Fibroblast of pulmonary artery (primary cell): ENCODE measurements at regions not wholly inside any gene's neighbourhood (a gene's known extent, or its start where the extent isn't known, plus 50 kb on each side); places are given as distances from the start of the nearest gene placed in this dataset.
"Not testable (repeated sequence)": the region's sequence is repeated elsewhere in the genome, so short reads cannot be mapped to it uniquely, and the experiment has no call there.

Experiments
- DNase-seq: peaks from one replicate; pipeline ENCODE4 v3.0.0-alpha.2; 2010; ENCODE audit warnings: low read depth
- H3K4me3 ChIP-seq: replicated peaks from 2 replicates; pipeline ENCODE4 v1.5.1; 2011; ENCODE audit warnings: low read depth, mild to moderate bottlenecking, control low read depth, low read length, moderate library complexity
- TF ChIP-seq, protein P1 (sequence below): IDR thresholded peaks from 2 replicates; pipeline ENCODE4 v1.5.1; 2011; ENCODE audit warnings: mild to moderate bottlenecking, control low read depth, low read length, inconsistent platforms; ENCODE audit errors: missing control alignments

GRCh38 chr4:64940698-64941097 is 531.4 kb upstream of the TECRL start:
- no peak for DNase-seq

GRCh38 chr4:64935469-64936001 is 526.3 kb upstream of the TECRL start:
- TF ChIP-seq, protein P1, sequence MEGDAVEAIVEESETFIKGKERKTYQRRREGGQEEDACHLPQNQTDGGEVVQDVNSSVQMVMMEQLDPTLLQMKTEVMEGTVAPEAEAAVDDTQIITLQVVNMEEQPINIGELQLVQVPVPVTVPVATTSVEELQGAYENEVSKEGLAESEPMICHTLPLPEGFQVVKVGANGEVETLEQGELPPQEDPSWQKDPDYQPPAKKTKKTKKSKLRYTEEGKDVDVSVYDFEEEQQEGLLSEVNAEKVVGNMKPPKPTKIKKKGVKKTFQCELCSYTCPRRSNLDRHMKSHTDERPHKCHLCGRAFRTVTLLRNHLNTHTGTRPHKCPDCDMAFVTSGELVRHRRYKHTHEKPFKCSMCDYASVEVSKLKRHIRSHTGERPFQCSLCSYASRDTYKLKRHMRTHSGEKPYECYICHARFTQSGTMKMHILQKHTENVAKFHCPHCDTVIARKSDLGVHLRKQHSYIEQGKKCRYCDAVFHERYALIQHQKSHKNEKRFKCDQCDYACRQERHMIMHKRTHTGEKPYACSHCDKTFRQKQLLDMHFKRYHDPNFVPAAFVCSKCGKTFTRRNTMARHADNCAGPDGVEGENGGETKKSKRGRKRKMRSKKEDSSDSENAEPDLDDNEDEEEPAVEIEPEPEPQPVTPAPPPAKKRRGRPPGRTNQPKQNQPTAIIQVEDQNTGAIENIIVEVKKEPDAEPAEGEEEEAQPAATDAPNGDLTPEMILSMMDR = no peak
- no peak for DNase-seq
- H3K4me3 ChIP-seq = no peak overlapping the region

More at GRCh38 chr4:64940698-64941097, 531.4 kb upstream of the TECRL start:
- no peak overlapping the region for H3K4me3 ChIP-seq
- TF ChIP-seq, protein P1 = no peak

GRCh38 chr4:64911846-64912245 is 502.6 kb upstream of the TECRL start:
- TF ChIP-seq, protein P1 = no peak
- no peak overlapping the region for H3K4me3 ChIP-seq
- DNase-seq = no peak

DNA sequence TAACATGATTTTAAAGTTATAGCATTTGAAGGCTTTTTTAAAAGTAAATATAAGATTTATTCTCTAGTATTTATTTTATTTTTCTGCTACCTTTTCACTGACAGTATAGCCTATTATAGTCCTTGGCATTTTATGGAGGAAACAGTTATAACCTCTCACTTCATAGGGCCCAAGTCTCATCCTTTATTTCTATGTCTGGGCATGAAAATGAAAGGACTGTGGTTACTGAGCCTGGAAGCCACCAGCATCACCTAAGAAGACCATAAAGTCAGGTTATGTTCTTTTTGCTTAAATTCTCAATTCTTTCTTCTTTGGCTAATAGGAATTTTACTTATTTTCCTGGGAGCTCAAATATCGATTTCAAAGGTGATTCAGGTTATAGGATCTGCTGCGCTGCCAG is 494.7 kb upstream of the TECRL start:
- no peak overlapping the region for H3K4me3 ChIP-seq
- DNase-seq = no peak
- TF ChIP-seq, protein P1 = no peak

DNA sequence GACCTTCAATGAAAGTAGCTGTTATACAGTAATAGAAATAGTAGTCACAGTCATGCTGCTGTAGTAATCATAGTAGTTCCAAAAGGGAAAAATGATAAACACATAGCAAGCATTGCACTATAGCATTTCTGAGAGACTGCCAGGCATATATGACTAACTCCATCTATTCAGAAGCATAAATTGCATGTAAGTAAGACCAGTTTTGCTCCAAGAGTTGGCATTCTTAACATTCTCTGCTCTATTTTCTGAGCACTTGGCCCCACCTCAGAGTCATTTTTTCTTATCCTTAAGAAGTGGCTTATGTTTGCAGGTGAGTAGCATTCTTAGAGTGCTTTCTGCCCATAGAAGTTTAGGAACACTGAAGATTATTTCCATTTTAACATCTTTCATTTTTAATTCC is 490.3 kb upstream of the TECRL start:
- TF ChIP-seq, protein P1 = no peak
- DNase-seq = no peak

GRCh38 chr4:64899030-64899429 is 489.8 kb upstream of the TECRL start:
- not testable (repeated sequence) for H3K4me3 ChIP-seq, DNase-seq

More for the DNA sequence above, 490.3 kb upstream of the TECRL start:
- no peak overlapping the region for H3K4me3 ChIP-seq

DNA sequence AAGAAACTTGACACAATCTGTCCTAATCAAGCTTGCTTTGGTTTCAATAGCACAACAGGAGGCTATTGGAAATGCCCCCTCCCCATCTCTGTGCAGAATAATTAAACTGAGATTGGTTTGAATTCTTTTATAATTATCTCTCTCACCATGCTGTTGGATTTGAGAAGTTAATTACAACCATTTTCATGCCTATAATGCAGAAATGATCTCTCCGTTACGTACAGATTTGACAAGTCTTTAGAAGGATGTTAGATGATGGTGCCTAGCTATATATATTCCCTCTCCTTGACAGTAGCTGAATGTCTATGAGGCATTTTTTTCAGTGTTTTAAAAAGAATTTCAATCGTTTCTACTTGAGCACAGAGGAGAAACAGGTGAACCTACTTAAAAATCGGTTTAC is 488.4 kb upstream of the TECRL start:
- DNase-seq = no peak
- TF ChIP-seq, protein P1 = no peak
- H3K4me3 ChIP-seq = no peak overlapping the region
